ENCODE measurements at regions not wholly inside any gene's neighbourhood (a gene's known extent, or its start where the extent isn't known, plus 50 kb on each side); places are given as distances from the start of the nearest gene placed in this dataset.
A peak's percentile ranks its signal among the peaks of the same experiment; 100 is the strongest.

- CTCF ChIA-PET (ENCODE audit: partially characterized antibody), result no interaction called here
- H3K18ac ChIP-seq (ENCODE audit: extremely low read depth, low read length), result no peak overlapping the region
- H2AFZ ChIP-seq (ENCODE audit: low read length), result peak overlapping the region; percentile 9; the same call in 1 of the 2 replicates
- H3K4ac ChIP-seq (replicated peaks; ENCODE audit: insufficient read length, low read depth, low read length), result no peak overlapping the region
- H2BK20ac ChIP-seq (ENCODE audit: low read length), result no peak overlapping the region
- H3K4me2 ChIP-seq (ENCODE audit: insufficient read depth in 1 of 2, low read depth in 2 of 2, low read length in 2 of 2), result no peak overlapping the region
- FAIRE-seq, result no peak
- DNase-seq (ENCODE audit: low read depth in 1 of 2, low spot score in 2 of 2), result no peak
- H4K91ac ChIP-seq (replicated peaks; ENCODE audit: insufficient read length, low read length), result no peak overlapping the region
- POLR2A ChIA-PET (ENCODE audit: partially characterized antibody), result no interaction called here
- H3K79me2 ChIP-seq (ENCODE audit: control insufficient read depth in 1 of 2, insufficient read depth in 2 of 2, low read length in 2 of 2), result no peaks in the 10 kb centered on the region
- H4K5ac ChIP-seq (ENCODE audit: insufficient read length, low read depth, low read length), result no peak overlapping the region
- H2AK5ac ChIP-seq (ENCODE audit: low read depth, low read length), result no peak overlapping the region
- no peak overlapping the region for H3K9ac ChIP-seq (replicated peaks in 1 of 4; ENCODE audit: extremely low read depth in 1 of 4, low read depth in 3 of 4, low read length in 3 of 4)
- H4K8ac ChIP-seq (ENCODE audit: extremely low read depth, insufficient read depth, low read length), result no peak overlapping the region
- no peak overlapping the region for H2BK12ac ChIP-seq (ENCODE audit: low read depth, low read length)
- no peaks in the 10 kb centered on the region for H3K9me3 ChIP-seq (ENCODE audit: insufficient read depth in 2 of 2, low read depth in 1 of 2, low read length in 1 of 2)
- H3K36me3 ChIP-seq (ENCODE audit: control insufficient read depth in 2 of 4, insufficient read depth in 4 of 4, low read length in 3 of 4), result no peaks in the 10 kb centered on the region
- H3K23ac ChIP-seq (ENCODE audit: insufficient read length), result no peak overlapping the region
- no peak overlapping the region for H3K27ac ChIP-seq (ENCODE audit: low read depth, low read length)
- H3K4me3 ChIP-seq (ENCODE audit: extremely low read depth in 1 of 4, insufficient read depth in 2 of 4, low read depth in 3 of 4, low read length in 4 of 4), result no peak overlapping the region
- H2BK15ac ChIP-seq (ENCODE audit: low read length), result no peak overlapping the region
- H3K14ac ChIP-seq (ENCODE audit: insufficient read length), result no peak overlapping the region
- no peaks in the 10 kb centered on the region for H3K23me2 ChIP-seq (ENCODE audit: low read depth, low read length)
- 92% methylated on average over 3 of the region's 3 CpGs; no CpG with 5 or more reads in 1 of the 2 experiments for WGBS, 2 experiments (ENCODE audit: extremely low coverage in 1 of 2, insufficient coverage in 1 of 2, insufficient read length in 1 of 2, insufficient replicate concordance in 2 of 2, low coverage in 1 of 2, low lambda C conversion rate in 2 of 2, missing lambda C conversion rate in 1 of 2)
- no peak overlapping the region for H3K56ac ChIP-seq (replicated peaks; ENCODE audit: insufficient read length, low read depth, low read length)
- H3K4me1 ChIP-seq (replicated peaks in 1 of 4; ENCODE audit: control insufficient read depth in 3 of 4, insufficient read depth in 4 of 4, low read length in 3 of 4), result no peaks in the 10 kb centered on the region
- H4K20me1 ChIP-seq (replicated peaks in 1 of 2; ENCODE audit: control insufficient read depth in 1 of 2, insufficient read depth in 2 of 2, low read length in 2 of 2), result no peaks in the 10 kb centered on the region
- H2BK120ac ChIP-seq (replicated peaks; ENCODE audit: low read depth, low read length), result no peak overlapping the region
- no peaks in the 10 kb centered on the region for H3K79me1 ChIP-seq (ENCODE audit: low read depth, low read length)
- no peak overlapping the region for H2BK5ac ChIP-seq (ENCODE audit: low read depth, low read length)
- no peaks in the 10 kb centered on the region for H3K27me3 ChIP-seq (replicated peaks in 1 of 4; ENCODE audit: control insufficient read depth in 3 of 4, extremely low read depth in 1 of 4, insufficient read depth in 3 of 4, low read length in 3 of 4)
- no peak for TF ChIP-seq HDAC6 (IDR thresholded peaks at IDR 0.05; ENCODE audit: low read depth, low read length)
- TF ChIP-seq TAF1 (IDR thresholded peaks at IDR 0.05; ENCODE audit: low read depth, low read length), result no peak
- no peak for TF ChIP-seq SIRT6 (IDR thresholded peaks at IDR 0.05; ENCODE audit: low read length)
- no peak for TF ChIP-seq EZH2 (IDR thresholded peaks at IDR 0.05; ENCODE audit: low read depth, low read length, severe bottlenecking)
- TF ChIP-seq PHF8 (conservative IDR thresholded peaks at IDR 0.05; ENCODE audit: low read depth, low read length), result no peak
- TF ChIP-seq SP4 (IDR thresholded peaks at IDR 0.05; ENCODE audit: low read length), result no peak
- no peak for TF ChIP-seq SIN3A (conservative IDR thresholded peaks at IDR 0.05 in 1 of 2, IDR thresholded peaks at IDR 0.05 in 1 of 2; ENCODE audit: low read depth in 1 of 2, low read length in 2 of 2)
- no peak for TF ChIP-seq GABPA (IDR thresholded peaks at IDR 0.05; ENCODE audit: borderline replicate concordance, insufficient read depth, low read length)
- TF ChIP-seq TAF7 (optimal IDR thresholded peaks at IDR 0.05; ENCODE audit: borderline replicate concordance, low read depth, low read length), result no peak
- no peak for TF ChIP-seq RNF2 (IDR thresholded peaks at IDR 0.05; ENCODE audit: borderline replicate concordance, low read depth, low read length, missing control alignments, poor library complexity, severe bottlenecking)
- TF ChIP-seq ATF2 (IDR thresholded peaks at IDR 0.05; ENCODE audit: low read length), result no peak
- no peak for TF ChIP-seq EGR1 (IDR thresholded peaks at IDR 0.05; ENCODE audit: borderline replicate concordance, low read depth, low read length)
- no peak for TF ChIP-seq CREB1 (IDR thresholded peaks at IDR 0.05)
- TF ChIP-seq SP1 (IDR thresholded peaks at IDR 0.05; ENCODE audit: low read depth, low read length), result no peak
Observed at GRCh38 chr9:103730866-103731265, 363.2 kb upstream of the SMC2 start.
